ENCODE measurements at regions not wholly inside any gene's neighbourhood (a gene's known extent, or its start where the extent isn't known, plus 50 kb on each side); places are given as distances from the start of the nearest gene placed in this dataset.

DNA sequence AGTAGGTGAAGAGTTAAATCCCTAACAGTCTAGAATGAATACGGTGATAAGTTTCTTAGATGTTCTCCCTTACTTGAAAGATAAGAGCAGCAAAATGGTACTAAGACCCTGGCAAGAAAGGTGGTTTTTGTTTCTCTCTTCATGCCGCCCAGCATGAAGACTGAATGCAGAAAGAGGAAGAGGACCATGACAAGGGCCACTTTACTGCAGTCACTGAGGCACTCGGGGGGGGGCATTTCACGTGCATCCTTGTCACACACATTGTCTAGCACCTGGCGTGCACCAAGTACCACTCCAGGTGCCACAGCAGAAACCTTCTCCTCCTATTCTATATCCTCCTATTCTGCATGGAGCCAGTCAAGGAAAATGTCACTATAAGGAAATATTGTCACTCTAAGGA, 222.0 kb downstream of the TOMM20 start:
- DNase-seq (ENCODE audit: low read depth), result no peak

DNA sequence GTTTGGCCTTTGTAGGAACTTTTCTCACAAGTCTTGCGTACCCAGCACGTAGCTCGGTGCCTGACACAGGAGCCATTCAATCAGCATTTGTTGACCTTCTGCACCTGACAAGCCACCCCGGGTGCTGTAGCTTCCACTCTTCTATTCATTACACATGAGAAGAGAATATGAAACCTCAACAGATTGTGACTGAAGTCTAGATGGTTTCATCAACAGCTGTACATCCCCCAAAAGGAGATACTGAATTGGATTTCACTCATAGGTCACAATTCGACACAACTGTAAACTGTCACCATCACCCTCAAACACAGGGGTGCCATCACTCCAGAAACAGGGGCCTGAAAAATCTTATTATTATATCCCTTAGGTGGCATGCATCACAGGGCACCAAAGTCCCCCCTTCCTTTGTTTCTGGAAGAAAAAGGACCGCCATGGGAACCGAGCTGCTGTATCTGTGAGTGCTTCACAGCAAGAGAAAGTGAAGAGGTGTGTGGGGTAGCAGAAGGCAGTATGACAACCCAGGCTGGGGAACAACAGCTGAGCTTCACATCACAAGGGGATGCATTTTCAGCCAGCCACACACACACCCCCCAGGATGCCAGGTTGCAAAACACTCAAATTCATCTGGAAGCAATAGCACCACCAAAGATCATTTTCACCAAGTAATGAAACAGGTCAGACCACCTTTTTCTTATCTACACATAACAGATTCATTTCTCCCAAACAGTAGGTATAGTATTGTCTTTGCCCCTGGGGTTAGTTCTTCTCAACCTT, 225.7 kb downstream of the TOMM20 start:
- ChIA-PET POLR2A (no interaction called here), CTCF (no interaction called here)
- Histone ChIP-seq H3K36me3 (ENCODE audit: control insufficient read depth, insufficient read depth, low read length) (no peaks in the 10 kb centered on the region), H3K27me3 (ENCODE audit: control insufficient read depth, insufficient read depth, low read length) (no peaks in the 10 kb centered on the region), H3K4me3 (ENCODE audit: low read depth, low read length) (no peak overlapping the region)
- DNase-seq (ENCODE audit: low read depth), result no peak
- TF ChIP-seq CTCF (IDR thresholded peaks at IDR 0.05; ENCODE audit: insufficient read depth, low read depth, low read length), result no peak

More for the DNA sequence above, 222.0 kb downstream of the TOMM20 start:
- CTCF ChIA-PET, result interaction anchor here (1.5 kb wide), 1 partner anchor 8 kb away, joined by 5 read pairs; no protein-coding TSS in a partner anchor
- Histone ChIP-seq H3K36me3 (ENCODE audit: control insufficient read depth, insufficient read depth, low read length) (no peaks in the 10 kb centered on the region), H3K27me3 (ENCODE audit: control insufficient read depth, insufficient read depth, low read length) (no peaks in the 10 kb centered on the region), H3K4me3 (ENCODE audit: low read depth, low read length) (no peak overlapping the region)
- POLR2A ChIA-PET, result no interaction called here
- TF ChIP-seq CTCF (IDR thresholded peaks at IDR 0.05; ENCODE audit: insufficient read depth, low read depth, low read length), result no peak

- no peaks in the 10 kb centered on the region for H3K36me3 ChIP-seq (ENCODE audit: control insufficient read depth, insufficient read depth, low read length)
- no peak overlapping the region for H3K4me3 ChIP-seq (ENCODE audit: low read depth, low read length)
- TF ChIP-seq CTCF (IDR thresholded peaks at IDR 0.05; ENCODE audit: insufficient read depth, low read depth, low read length), result no peak
- ChIA-PET CTCF (no interaction called here), POLR2A (no interaction called here)
- H3K27me3 ChIP-seq (ENCODE audit: control insufficient read depth, insufficient read depth, low read length), result no peaks in the 10 kb centered on the region
- no peak for DNase-seq (ENCODE audit: low read depth)
These were observed 227.1 kb downstream of the TOMM20 start for GRCh38 chr1:234901491-234902049.

DNA sequence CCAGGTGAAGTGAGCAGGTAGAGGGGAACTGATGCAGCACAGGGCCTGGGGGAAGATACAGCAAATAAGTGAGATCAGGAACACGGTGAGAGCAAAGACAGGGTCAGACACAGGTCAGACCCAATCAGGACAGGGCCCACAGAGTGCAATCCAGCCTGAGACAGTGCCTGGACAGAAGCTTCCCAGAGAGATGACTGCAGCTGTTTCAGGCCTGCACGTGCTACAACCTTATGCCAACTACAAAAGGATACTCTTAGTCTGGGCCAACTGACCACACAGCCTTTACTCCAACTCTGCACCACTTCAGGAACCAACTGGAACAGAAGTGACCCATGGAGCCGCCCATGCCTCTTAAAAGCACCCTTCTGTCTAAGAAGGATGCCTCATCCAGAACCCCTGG, 228.0 kb downstream of the TOMM20 start:
- no peak for DNase-seq (ENCODE audit: low read depth)
- no peak for TF ChIP-seq CTCF (IDR thresholded peaks at IDR 0.05; ENCODE audit: insufficient read depth, low read depth, low read length)
- Histone ChIP-seq H3K4me3 (ENCODE audit: low read depth, low read length) (no peak overlapping the region), H3K27me3 (ENCODE audit: control insufficient read depth, insufficient read depth, low read length) (no peaks in the 10 kb centered on the region), H3K36me3 (ENCODE audit: control insufficient read depth, insufficient read depth, low read length) (no peaks in the 10 kb centered on the region)
- POLR2A ChIA-PET, result interaction anchor here (0.6 kb wide), 1 partner anchor 25 kb away, joined by 5 read pairs; no protein-coding TSS in a partner anchor
- CTCF ChIA-PET, result no interaction called here

DNA sequence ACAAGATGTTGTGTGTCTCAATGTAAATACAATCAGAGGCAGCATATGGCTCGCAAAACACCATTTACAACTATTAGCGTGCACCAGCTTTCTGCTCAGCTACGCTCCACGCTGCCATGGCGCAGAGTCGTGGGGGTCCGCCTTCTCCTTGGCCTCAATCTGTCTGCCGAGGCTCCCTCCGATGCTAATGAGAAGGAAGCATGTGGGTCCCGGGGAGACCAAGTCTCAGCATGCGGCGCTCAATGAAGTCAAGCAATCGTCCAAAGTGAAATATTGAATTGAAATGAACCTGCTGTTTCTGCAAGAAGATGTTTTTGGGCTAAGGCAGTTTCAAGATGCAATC, 228.9 kb downstream of the TOMM20 start:
- no peak for DNase-seq (ENCODE audit: low read depth)
- TF ChIP-seq CTCF (IDR thresholded peaks at IDR 0.05; ENCODE audit: insufficient read depth, low read depth, low read length), result no peak
- H3K4me3 ChIP-seq (ENCODE audit: low read depth, low read length), result no peak overlapping the region
- H3K27me3 ChIP-seq (ENCODE audit: control insufficient read depth, insufficient read depth, low read length), result no peaks in the 10 kb centered on the region
- H3K36me3 ChIP-seq (ENCODE audit: control insufficient read depth, insufficient read depth, low read length), result no peaks in the 10 kb centered on the region
- CTCF ChIA-PET, result no interaction called here
- POLR2A ChIA-PET, result no interaction called here

Measured in BJ (cell line).